SJCRH30 (cell line): ENCODE measurements at regions not wholly inside any gene's neighbourhood (a gene's known extent, or its start where the extent isn't known, plus 50 kb on each side); places are given as distances from the start of the nearest gene placed in this dataset.
"Not testable (repeated sequence)": the region's sequence is repeated elsewhere in the genome, so short reads cannot be mapped to it uniquely, and the experiment has no call there.

Source experiments
- DNase-seq, 2 experiments: peaks; one replicate each; pipeline ENCODE4 v3.0.0-alpha.2; 2015 to 2020
- H3K27ac ChIP-seq: fragments of 250-450 bp; sonication (Bioruptor Pico); 2 replicates; pipeline ENCODE4 v1.5.1; 2020; ENCODE audit warnings: mild to moderate bottlenecking, moderate library complexity
- H3K27me3 ChIP-seq: fragments of 250-450 bp; sonication (Bioruptor Pico); 2 replicates; pipeline ENCODE4 v1.5.1; 2020; ENCODE audit warnings: mild to moderate bottlenecking, moderate library complexity
- H3K36me3 ChIP-seq: fragments of 250-450 bp; sonication (Bioruptor Pico); 2 replicates; pipeline ENCODE4 v1.5.1; 2020; ENCODE audit warnings: mild to moderate bottlenecking, moderate library complexity
- H3K4me1 ChIP-seq: fragments of 250-450 bp; sonication (Bioruptor Pico); 2 replicates; pipeline ENCODE4 v1.5.1; 2020; ENCODE audit warnings: mild to moderate bottlenecking, moderate library complexity
- H3K4me3 ChIP-seq: fragments of 250-450 bp; sonication (Bioruptor Pico); 2 replicates; pipeline ENCODE4 v1.5.1; 2020; ENCODE audit warnings: mild to moderate bottlenecking, moderate library complexity
- H3K9me3 ChIP-seq: fragments of 250-450 bp; sonication (Bioruptor Pico); replicated peaks from 2 replicates; pipeline ENCODE4 v1.5.1; 2020; ENCODE audit warnings: mild to moderate bottlenecking, moderate library complexity

- no peaks in the 10 kb centered on the region for H3K4me1 ChIP-seq
- no peak for DNase-seq
- H3K9me3 ChIP-seq: no peaks in the 10 kb centered on the region
- no peak overlapping the region for H3K27ac ChIP-seq
- no peaks in the 10 kb centered on the region for H3K36me3 ChIP-seq
- no peaks in the 10 kb centered on the region; the same call in 1 of the 2 replicates for H3K27me3 ChIP-seq
- H3K4me3 ChIP-seq: no peak overlapping the region
These were observed 52.1 kb upstream of the TAMM41 start for GRCh38 chr3:11898611-11899325.

GRCh38 chr3:11899389-11899788, 52.7 kb upstream of the TAMM41 start:
- H3K9me3 ChIP-seq, H3K4me1 ChIP-seq, H3K27me3 ChIP-seq, H3K36me3 ChIP-seq, H3K27ac ChIP-seq, DNase-seq, H3K4me3 ChIP-seq: not testable (repeated sequence)

GRCh38 chr3:11899826-11900225, 53.1 kb upstream of the TAMM41 start:
- no peak for DNase-seq
- no peak overlapping the region for H3K4me3 ChIP-seq
- H3K27me3 ChIP-seq: no peaks in the 10 kb centered on the region; the same call in 1 of the 2 replicates
- no peaks in the 10 kb centered on the region for H3K9me3 ChIP-seq
- no peak overlapping the region for H3K27ac ChIP-seq
- H3K4me1 ChIP-seq: no peaks in the 10 kb centered on the region
- no peaks in the 10 kb centered on the region for H3K36me3 ChIP-seq

GRCh38 chr3:11900824-11901223, 54.1 kb upstream of the TAMM41 start:
- no peaks in the 10 kb centered on the region for H3K4me1 ChIP-seq

GRCh38 chr3:11901286-11901875, 54.7 kb upstream of the TAMM41 start:
- Histone ChIP-seq H3K27ac (no peak overlapping the region), H3K4me3 (no peak overlapping the region), H3K9me3 (no peaks in the 10 kb centered on the region), H3K27me3 (no peaks in the 10 kb centered on the region; the same call in 1 of the 2 replicates), H3K36me3 (no peaks in the 10 kb centered on the region), H3K4me1 (no peaks in the 10 kb centered on the region)
- no peak for DNase-seq

More at GRCh38 chr3:11900824-11901223, 54.1 kb upstream of the TAMM41 start:
- no peaks in the 10 kb centered on the region for H3K9me3 ChIP-seq
- H3K27me3 ChIP-seq: no peaks in the 10 kb centered on the region; the same call in 1 of the 2 replicates
- no peak overlapping the region for H3K27ac ChIP-seq
- no peak overlapping the region for H3K4me3 ChIP-seq
- peak in 1 of 2 experiments; percentile 8 for DNase-seq
- no peaks in the 10 kb centered on the region for H3K36me3 ChIP-seq

- Histone ChIP-seq H3K27ac (no peak overlapping the region), H3K9me3 (no peaks in the 10 kb centered on the region), H3K4me1 (no peaks in the 10 kb centered on the region), H3K36me3 (no peaks in the 10 kb centered on the region), H3K4me3 (no peak overlapping the region), H3K27me3 (no peaks in the 10 kb centered on the region; the same call in 1 of the 2 replicates)
- no peak for DNase-seq
These were observed 56.4 kb upstream of the TAMM41 start for GRCh38 chr3:11903047-11903446.

- Histone ChIP-seq H3K4me3 (no peak overlapping the region), H3K9me3 (no peaks in the 10 kb centered on the region), H3K36me3 (no peaks in the 10 kb centered on the region), H3K27me3 (no peaks in the 10 kb centered on the region; the same call in 1 of the 2 replicates), H3K4me1 (no peaks in the 10 kb centered on the region), H3K27ac (no peak overlapping the region)
- no peak for DNase-seq
These were observed 56.8 kb upstream of the TAMM41 start for GRCh38 chr3:11903447-11903846.

GRCh38 chr3:11904157-11904556, 57.5 kb upstream of the TAMM41 start:
- Histone ChIP-seq H3K27me3 (no peaks in the 10 kb centered on the region; the same call in 1 of the 2 replicates), H3K9me3 (no peaks in the 10 kb centered on the region), H3K4me3 (no peak overlapping the region), H3K27ac (no peak overlapping the region), H3K4me1 (no peaks in the 10 kb centered on the region), H3K36me3 (no peaks in the 10 kb centered on the region)
- DNase-seq: no peak

GRCh38 chr3:11906407-11906806, 59.7 kb upstream of the TAMM41 start:
- Histone ChIP-seq H3K4me3 (no peak overlapping the region), H3K4me1 (no peaks in the 10 kb centered on the region), H3K27ac (no peak overlapping the region), H3K36me3 (no peaks in the 10 kb centered on the region), H3K9me3 (no peaks in the 10 kb centered on the region), H3K27me3 (no peaks in the 10 kb centered on the region)
- no peak for DNase-seq

- Histone ChIP-seq H3K9me3 (no peaks in the 10 kb centered on the region), H3K27me3 (no peaks in the 10 kb centered on the region), H3K36me3 (no peaks in the 10 kb centered on the region), H3K4me3 (no peak overlapping the region), H3K27ac (no peak overlapping the region), H3K4me1 (no peaks in the 10 kb centered on the region)
- no peak for DNase-seq
These were observed 61.3 kb upstream of the TAMM41 start for GRCh38 chr3:11907667-11908660.

- H3K4me3 ChIP-seq: no peak overlapping the region
- no peaks in the 10 kb centered on the region for H3K36me3 ChIP-seq
- no peak overlapping the region for H3K27ac ChIP-seq
- no peaks in the 10 kb centered on the region for H3K27me3 ChIP-seq
- no peak for DNase-seq
- no peaks in the 10 kb centered on the region for H3K4me1 ChIP-seq
- H3K9me3 ChIP-seq: no peaks in the 10 kb centered on the region
These were observed 62.5 kb upstream of the TAMM41 start for GRCh38 chr3:11908981-11909698.

- H3K9me3 ChIP-seq: no peaks in the 10 kb centered on the region
- no peak for DNase-seq
These were observed 63.0 kb upstream of the TAMM41 start for GRCh38 chr3:11909726-11910125.

GRCh38 chr3:11910216-11910930, 63.7 kb upstream of the TAMM41 start:
- H3K9me3 ChIP-seq, H3K27me3 ChIP-seq, H3K4me3 ChIP-seq, H3K36me3 ChIP-seq, DNase-seq, H3K4me1 ChIP-seq, H3K27ac ChIP-seq: not testable (repeated sequence)

More at GRCh38 chr3:11909726-11910125, 63.0 kb upstream of the TAMM41 start:
- Histone ChIP-seq H3K27ac (no peak overlapping the region), H3K4me3 (no peak overlapping the region), H3K4me1 (no peaks in the 10 kb centered on the region), H3K36me3 (no peaks in the 10 kb centered on the region), H3K27me3 (no peaks in the 10 kb centered on the region)
